ENCODE measurements at regions not wholly inside any gene's neighbourhood (a gene's known extent, or its start where the extent isn't known, plus 50 kb on each side); places are given as distances from the start of the nearest gene placed in this dataset.

GRCh38 chr1:9419369-9420041 is 119.8 kb upstream of the SLC25A33 start:
- DNase-seq (ENCODE audit: low spot score) = no peak
- Mint-ChIP-seq H3K36me3 (ENCODE audit: low read depth) (no peaks in the 10 kb centered on the region), H3K4me1 (ENCODE audit: low read depth) (peaks cover 30% of the 10 kb centered on the region), H3K9me3 (no peaks in the 10 kb centered on the region), H3K4me3 (no peak overlapping the region), H3K27me3 (ENCODE audit: low read depth) (peaks cover 49% of the 10 kb centered on the region), H3K27ac (no peak overlapping the region)

GRCh38 chr1:9420835-9421532 is 118.3 kb upstream of the SLC25A33 start:
- no peak for DNase-seq (ENCODE audit: low spot score)
- Mint-ChIP-seq H3K9me3 (no peaks in the 10 kb centered on the region), H3K27ac (no peak overlapping the region), H3K27me3 (ENCODE audit: low read depth) (peaks cover 51% of the 10 kb centered on the region), H3K4me3 (peak overlapping the region; percentile 0), H3K36me3 (ENCODE audit: low read depth) (no peaks in the 10 kb centered on the region), H3K4me1 (ENCODE audit: low read depth) (peaks cover 40% of the 10 kb centered on the region)

- Mint-ChIP-seq H3K9me3 (no peaks in the 10 kb centered on the region), H3K27me3 (ENCODE audit: low read depth) (peaks cover 50% of the 10 kb centered on the region), H3K4me1 (ENCODE audit: low read depth) (peaks cover 41% of the 10 kb centered on the region), H3K36me3 (ENCODE audit: low read depth) (no peaks in the 10 kb centered on the region), H3K4me3 (no peak overlapping the region), H3K27ac (no peak overlapping the region)
- DNase-seq (ENCODE audit: low spot score) = no peak
Observed at GRCh38 chr1:9421533-9421873, 117.8 kb upstream of the SLC25A33 start.

- Mint-ChIP-seq H3K36me3 (ENCODE audit: low read depth) (no peaks in the 10 kb centered on the region), H3K27me3 (ENCODE audit: low read depth) (peaks cover 44% of the 10 kb centered on the region), H3K4me3 (no peak overlapping the region), H3K9me3 (no peaks in the 10 kb centered on the region), H3K4me1 (ENCODE audit: low read depth) (peaks cover 43% of the 10 kb centered on the region), H3K27ac (no peak overlapping the region)
- DNase-seq (ENCODE audit: low spot score) = no peak
Observed at GRCh38 chr1:9422321-9422720, 116.9 kb upstream of the SLC25A33 start.

GRCh38 chr1:9422911-9423505 is 116.3 kb upstream of the SLC25A33 start:
- no peak overlapping the region for H3K4me3 Mint-ChIP-seq
- H3K27ac Mint-ChIP-seq = no peak overlapping the region

GRCh38 chr1:9424261-9424660 is 115.0 kb upstream of the SLC25A33 start:
- no peaks in the 10 kb centered on the region for H3K9me3 Mint-ChIP-seq
- no peak for DNase-seq (ENCODE audit: low spot score)
- no peaks in the 10 kb centered on the region for H3K36me3 Mint-ChIP-seq (ENCODE audit: low read depth)
- H3K4me1 Mint-ChIP-seq (ENCODE audit: low read depth) = peaks cover 48% of the 10 kb centered on the region
- H3K27ac Mint-ChIP-seq = no peak overlapping the region
- peaks cover 42% of the 10 kb centered on the region for H3K27me3 Mint-ChIP-seq (ENCODE audit: low read depth)
- H3K4me3 Mint-ChIP-seq = no peak overlapping the region

More at GRCh38 chr1:9422911-9423505, 116.3 kb upstream of the SLC25A33 start:
- Mint-ChIP-seq H3K27me3 (ENCODE audit: low read depth) (peaks cover 42% of the 10 kb centered on the region), H3K36me3 (ENCODE audit: low read depth) (no peaks in the 10 kb centered on the region), H3K4me1 (ENCODE audit: low read depth) (peaks cover 39% of the 10 kb centered on the region), H3K9me3 (no peaks in the 10 kb centered on the region)
- DNase-seq (ENCODE audit: low spot score) = no peak

GRCh38 chr1:9425859-9426258 is 113.4 kb upstream of the SLC25A33 start:
- Mint-ChIP-seq H3K36me3 (ENCODE audit: low read depth) (no peaks in the 10 kb centered on the region), H3K27me3 (ENCODE audit: low read depth) (peaks cover 38% of the 10 kb centered on the region), H3K9me3 (no peaks in the 10 kb centered on the region), H3K4me1 (ENCODE audit: low read depth) (peaks cover 50% of the 10 kb centered on the region), H3K4me3 (peak overlapping the region; percentile 68), H3K27ac (peak overlapping the region; percentile 70)
- DNase-seq (ENCODE audit: low spot score) = no peak

- peak overlapping the region; percentile 70 for H3K27ac Mint-ChIP-seq
- peak; percentile 75 for DNase-seq (ENCODE audit: low spot score)
- peaks cover 46% of the 10 kb centered on the region for H3K4me1 Mint-ChIP-seq (ENCODE audit: low read depth)
- H3K27me3 Mint-ChIP-seq (ENCODE audit: low read depth) = peaks cover 34% of the 10 kb centered on the region
- peak overlapping the region; percentile 68 for H3K4me3 Mint-ChIP-seq
- no peaks in the 10 kb centered on the region for H3K36me3 Mint-ChIP-seq (ENCODE audit: low read depth)
- no peaks in the 10 kb centered on the region for H3K9me3 Mint-ChIP-seq
Observed at GRCh38 chr1:9426291-9426711, 113.0 kb upstream of the SLC25A33 start.

- no peak overlapping the region for H3K27ac Mint-ChIP-seq
- no peaks in the 10 kb centered on the region for H3K9me3 Mint-ChIP-seq
- H3K36me3 Mint-ChIP-seq (ENCODE audit: low read depth) = no peaks in the 10 kb centered on the region
- H3K4me1 Mint-ChIP-seq (ENCODE audit: low read depth) = peaks cover 44% of the 10 kb centered on the region
- peaks cover 26% of the 10 kb centered on the region for H3K27me3 Mint-ChIP-seq (ENCODE audit: low read depth)
- no peak for DNase-seq (ENCODE audit: low spot score)
- H3K4me3 Mint-ChIP-seq = no peak overlapping the region
Observed at GRCh38 chr1:9427388-9427787, 111.9 kb upstream of the SLC25A33 start.

- H3K27me3 Mint-ChIP-seq (ENCODE audit: low read depth) = peaks cover 15% of the 10 kb centered on the region
- H3K9me3 Mint-ChIP-seq = no peaks in the 10 kb centered on the region
- H3K4me1 Mint-ChIP-seq (ENCODE audit: low read depth) = peaks cover 44% of the 10 kb centered on the region
- H3K27ac Mint-ChIP-seq = peak overlapping the region; percentile 98
- H3K4me3 Mint-ChIP-seq = peak overlapping the region; percentile 99
- DNase-seq (ENCODE audit: low spot score) = peak; percentile 100
- no peaks in the 10 kb centered on the region for H3K36me3 Mint-ChIP-seq (ENCODE audit: low read depth)
Observed at GRCh38 chr1:9428601-9429341, 110.5 kb upstream of the SLC25A33 start.

GRCh38 chr1:9429342-9429711 is 109.9 kb upstream of the SLC25A33 start:
- H3K27me3 Mint-ChIP-seq (ENCODE audit: low read depth) = peaks cover 9% of the 10 kb centered on the region
- no peaks in the 10 kb centered on the region for H3K9me3 Mint-ChIP-seq
- H3K4me3 Mint-ChIP-seq = peak overlapping the region; percentile 99
- no peak for DNase-seq (ENCODE audit: low spot score)
- H3K36me3 Mint-ChIP-seq (ENCODE audit: low read depth) = no peaks in the 10 kb centered on the region
- H3K4me1 Mint-ChIP-seq (ENCODE audit: low read depth) = peaks cover 44% of the 10 kb centered on the region
- H3K27ac Mint-ChIP-seq = peak overlapping the region; percentile 98

- peaks cover 16% of the 10 kb centered on the region for H3K27me3 Mint-ChIP-seq (ENCODE audit: low read depth)
- H3K36me3 Mint-ChIP-seq (ENCODE audit: low read depth) = no peaks in the 10 kb centered on the region
- DNase-seq (ENCODE audit: low spot score) = no peak
- no peak overlapping the region for H3K4me3 Mint-ChIP-seq
- no peaks in the 10 kb centered on the region for H3K9me3 Mint-ChIP-seq
- H3K27ac Mint-ChIP-seq = no peak overlapping the region
- H3K4me1 Mint-ChIP-seq (ENCODE audit: low read depth) = peaks cover 9% of the 10 kb centered on the region
Observed at GRCh38 chr1:9434247-9435152, 104.8 kb upstream of the SLC25A33 start.

GRCh38 chr1:9435153-9435636 is 104.1 kb upstream of the SLC25A33 start:
- Mint-ChIP-seq H3K27me3 (ENCODE audit: low read depth) (peaks cover 19% of the 10 kb centered on the region), H3K4me3 (no peak overlapping the region), H3K27ac (no peak overlapping the region), H3K9me3 (no peaks in the 10 kb centered on the region), H3K4me1 (ENCODE audit: low read depth) (peaks cover 2% of the 10 kb centered on the region), H3K36me3 (ENCODE audit: low read depth) (no peaks in the 10 kb centered on the region)
- DNase-seq (ENCODE audit: low spot score) = no peak
